AG08396 (cell line): ENCODE measurements at regions not wholly inside any gene's neighbourhood (a gene's known extent, or its start where the extent isn't known, plus 50 kb on each side); places are given as distances from the start of the nearest gene placed in this dataset.

ENCODE experiments used
- DNase-seq: peaks from one replicate; pipeline ENCODE4 v3.0.0; 2012; ENCODE audit warnings: low spot score, mixed read lengths

DNA sequence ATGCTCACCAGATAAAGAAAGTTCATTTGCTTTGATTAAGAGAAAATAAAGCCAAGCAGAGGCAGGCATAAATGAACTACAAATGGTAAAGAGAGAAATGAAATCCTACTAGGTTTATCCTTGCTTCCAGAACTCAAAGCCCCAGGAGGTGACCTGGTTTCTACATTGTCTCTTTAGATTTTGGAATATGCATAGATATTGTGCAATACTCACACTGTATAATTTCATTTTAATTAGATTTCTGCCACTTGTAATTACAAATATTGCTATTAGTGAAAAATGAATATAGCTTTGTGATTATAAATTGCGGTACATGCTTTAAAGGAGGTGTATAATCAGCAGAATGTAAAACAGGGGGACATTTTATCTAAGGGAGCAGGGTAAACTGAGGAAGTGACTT is 76.9 kb upstream of the NRXN1 start:
- DNase-seq, result no peak

DNA sequence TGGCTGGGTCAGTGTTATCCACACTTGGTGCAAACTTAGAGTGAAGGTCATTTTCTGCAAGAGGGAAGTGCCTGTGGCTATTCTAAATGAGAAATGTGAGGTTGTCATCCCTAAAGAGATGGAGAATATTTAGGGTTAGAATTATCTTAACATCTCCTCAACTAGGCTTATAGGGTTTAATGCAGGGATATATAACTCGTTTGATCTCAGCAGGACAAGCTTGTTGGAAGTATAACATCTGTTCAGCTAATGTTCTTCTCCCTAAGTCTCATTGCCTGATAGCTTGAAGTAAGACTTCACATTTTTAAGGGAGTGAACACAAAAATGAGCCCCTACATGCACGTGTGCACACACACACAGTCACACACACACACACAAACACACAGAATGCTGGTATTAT is 75.9 kb upstream of the NRXN1 start:
- DNase-seq, result no peak

DNA sequence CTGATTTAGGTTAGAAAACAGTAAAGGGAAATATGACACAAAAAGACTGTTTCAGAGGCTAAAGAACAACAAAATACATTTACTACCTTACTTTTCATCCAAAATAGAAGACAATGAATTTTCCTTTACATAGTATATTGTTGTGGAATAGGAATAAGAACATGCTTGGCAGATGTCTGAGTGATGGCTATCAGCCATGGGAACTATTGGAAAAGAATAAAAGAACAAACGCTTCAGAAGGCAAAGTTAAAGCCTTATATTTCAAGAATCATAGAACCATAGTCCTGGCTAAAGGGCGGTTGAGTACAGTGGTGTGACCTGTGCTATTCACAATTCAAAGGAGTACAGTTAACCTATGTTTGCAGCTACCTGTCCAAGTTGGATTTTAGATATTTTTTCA is 73.9 kb upstream of the NRXN1 start:
- no peak for DNase-seq

DNA sequence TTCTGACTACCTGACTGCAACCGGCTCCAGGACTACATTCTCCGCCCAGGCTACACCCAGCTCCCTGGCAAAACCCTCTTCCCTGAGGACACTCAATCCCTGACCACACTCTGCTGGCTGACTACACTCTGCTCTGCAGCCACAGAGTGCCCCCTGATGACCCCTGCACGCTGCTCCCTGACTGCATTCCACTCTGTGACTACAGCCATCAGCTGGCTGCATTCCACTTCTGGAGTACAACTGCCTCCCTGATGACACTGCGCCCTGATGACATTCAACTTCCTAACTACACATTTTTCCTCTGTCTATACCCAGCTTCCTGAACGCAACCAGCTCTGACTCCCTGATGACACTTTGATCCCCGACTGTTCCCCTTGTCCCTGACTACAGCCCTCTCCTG is 71.3 kb upstream of the NRXN1 start:
- DNase-seq, result no peak

DNA sequence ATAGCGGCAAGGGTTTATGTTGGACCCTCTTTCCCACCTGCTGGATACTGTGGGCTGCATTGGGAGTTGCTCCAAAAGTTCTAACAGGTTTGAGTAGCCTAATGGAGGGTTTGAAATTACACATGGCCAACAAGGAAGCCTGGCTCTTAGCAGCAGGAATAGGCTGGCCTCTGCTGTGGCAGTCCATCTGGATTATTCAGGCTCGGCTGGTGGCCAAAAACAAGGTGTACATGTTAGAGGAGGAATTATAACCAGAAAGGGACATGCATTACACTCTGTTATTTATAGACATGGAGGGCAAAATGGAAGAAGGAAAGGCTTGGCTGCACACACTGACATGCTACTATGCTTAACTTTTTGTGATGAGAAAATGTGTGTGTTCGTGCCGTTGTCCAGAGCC is 61.1 kb upstream of the NRXN1 start:
- no peak for DNase-seq

DNA sequence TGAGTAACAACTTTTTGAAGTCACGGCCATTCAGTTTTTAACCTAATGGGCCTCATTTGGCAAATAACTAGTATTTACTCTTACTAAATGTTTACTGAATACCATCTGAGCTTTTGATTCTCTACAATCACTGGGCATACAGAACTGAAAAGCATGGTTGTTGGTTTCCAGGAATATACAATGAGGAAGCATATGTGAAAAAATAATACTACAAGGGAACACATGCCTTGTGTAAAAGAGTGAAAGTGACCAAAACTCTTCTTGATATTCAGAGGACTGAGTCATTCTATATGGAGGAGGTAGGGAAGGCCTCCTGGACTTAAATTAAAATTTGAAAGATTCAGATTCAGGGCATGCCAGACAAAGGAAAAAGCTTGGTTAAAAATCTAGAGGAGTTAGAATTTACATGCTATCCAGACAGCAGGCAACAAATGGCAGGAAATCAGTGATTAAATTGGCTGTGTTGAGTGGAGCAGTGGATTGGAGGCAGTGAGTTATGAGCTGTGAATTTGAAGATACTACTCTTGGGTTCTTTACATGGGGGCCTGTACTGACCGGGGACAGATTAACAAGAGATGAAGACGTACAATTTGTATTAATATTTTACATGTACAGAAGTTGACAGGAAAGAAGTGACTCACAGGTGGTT is 53.6 kb upstream of the NRXN1 start:
- DNase-seq, result no peak

DNA sequence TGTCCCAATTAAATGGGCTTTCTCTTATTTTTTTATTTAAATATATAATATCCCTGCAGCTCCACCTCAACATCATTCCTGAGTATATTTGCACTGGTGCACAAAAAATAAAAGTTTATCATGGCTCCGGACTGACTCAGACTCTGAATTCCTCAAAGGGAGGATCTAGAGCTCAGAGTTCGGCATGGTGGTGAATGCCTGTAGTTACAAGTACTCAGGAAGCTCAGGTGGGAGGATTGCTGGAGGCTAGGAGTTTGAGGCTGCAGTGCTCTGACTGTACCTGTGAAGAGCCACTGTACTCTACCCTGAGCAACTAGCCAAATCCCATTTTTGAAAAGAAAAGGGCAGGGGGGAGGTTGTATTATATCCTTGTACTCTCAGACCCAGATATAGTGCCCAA is 52.8 kb upstream of the NRXN1 start:
- no peak for DNase-seq
